DND-41 (cell line): ENCODE measurements at regions not wholly inside any gene's neighbourhood (a gene's known extent, or its start where the extent isn't known, plus 50 kb on each side); places are given as distances from the start of the nearest gene placed in this dataset.

Experiments used
- EZH2 ChIP-seq: IDR thresholded peaks from 3 replicates; pipeline ENCODE4 v1.6.1; 2012; ENCODE audit warnings: borderline replicate concordance, low read depth, mild to moderate bottlenecking, moderate library complexity, low read length, inconsistent platforms; ENCODE audit not compliant: severe bottlenecking
- TF ChIP-seq, protein P1 (sequence below): IDR thresholded peaks from 2 replicates; pipeline ENCODE4 v1.5.1; 2012; ENCODE audit warnings: borderline replicate concordance, low read length, moderate library complexity, mild to moderate bottlenecking; ENCODE audit not compliant: poor library complexity, severe bottlenecking; ENCODE audit errors: extremely low read depth

DNA sequence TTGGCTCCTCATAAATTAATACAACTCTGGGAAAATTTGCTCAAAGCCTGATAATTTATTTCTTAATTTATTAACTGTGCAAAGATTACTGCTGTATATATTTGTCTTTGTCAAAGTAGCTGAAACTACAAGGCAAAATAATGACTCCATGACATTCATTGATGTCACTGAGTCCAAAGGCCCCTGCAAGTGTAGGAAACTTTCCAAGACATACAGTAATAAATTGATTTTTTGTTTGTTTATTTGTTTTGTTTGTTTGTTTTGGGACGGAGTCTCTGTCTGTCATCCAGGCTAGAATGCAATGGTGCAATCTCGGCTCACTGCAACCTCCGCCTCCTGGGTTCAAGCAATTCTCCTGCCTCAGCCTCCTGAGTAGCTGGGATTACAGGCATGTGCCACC, 96.8 kb upstream of the LPP start:
- TF ChIP-seq, protein P1, sequence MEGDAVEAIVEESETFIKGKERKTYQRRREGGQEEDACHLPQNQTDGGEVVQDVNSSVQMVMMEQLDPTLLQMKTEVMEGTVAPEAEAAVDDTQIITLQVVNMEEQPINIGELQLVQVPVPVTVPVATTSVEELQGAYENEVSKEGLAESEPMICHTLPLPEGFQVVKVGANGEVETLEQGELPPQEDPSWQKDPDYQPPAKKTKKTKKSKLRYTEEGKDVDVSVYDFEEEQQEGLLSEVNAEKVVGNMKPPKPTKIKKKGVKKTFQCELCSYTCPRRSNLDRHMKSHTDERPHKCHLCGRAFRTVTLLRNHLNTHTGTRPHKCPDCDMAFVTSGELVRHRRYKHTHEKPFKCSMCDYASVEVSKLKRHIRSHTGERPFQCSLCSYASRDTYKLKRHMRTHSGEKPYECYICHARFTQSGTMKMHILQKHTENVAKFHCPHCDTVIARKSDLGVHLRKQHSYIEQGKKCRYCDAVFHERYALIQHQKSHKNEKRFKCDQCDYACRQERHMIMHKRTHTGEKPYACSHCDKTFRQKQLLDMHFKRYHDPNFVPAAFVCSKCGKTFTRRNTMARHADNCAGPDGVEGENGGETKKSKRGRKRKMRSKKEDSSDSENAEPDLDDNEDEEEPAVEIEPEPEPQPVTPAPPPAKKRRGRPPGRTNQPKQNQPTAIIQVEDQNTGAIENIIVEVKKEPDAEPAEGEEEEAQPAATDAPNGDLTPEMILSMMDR = no peak
- TF ChIP-seq EZH2 = no peak
